Hepatocyte (in vitro differentiated cells): ENCODE measurements at regions not wholly inside any gene's neighbourhood (a gene's known extent, or its start where the extent isn't known, plus 50 kb on each side); places are given as distances from the start of the nearest gene placed in this dataset.

Source experiments
- DNase-seq: peaks from one replicate; pipeline ENCODE4 v3.0.0-alpha.2; 2016; ENCODE audit warnings: low spot score
- H2AFZ ChIP-seq: fragments of 200-600 bp; sonication (generic); 2 replicates; pipeline ENCODE4 v1.6.0; 2016; ENCODE audit warnings: antibody characterized with exemption, mild to moderate bottlenecking
- H3K27ac ChIP-seq: fragments of 200-600 bp; sonication (generic); 2 replicates; pipeline ENCODE4 v1.5.1; 2016; ENCODE audit warnings: mild to moderate bottlenecking
- H3K27me3 ChIP-seq: fragments of 200-600 bp; sonication (generic); 2 replicates; pipeline ENCODE4 v1.6.1; 2016
- H3K36me3 ChIP-seq: fragments of 200-600 bp; sonication (generic); replicated peaks from 2 replicates; pipeline ENCODE4 v1.5.1; 2016; ENCODE audit warnings: low read depth; ENCODE audit not compliant: insufficient read depth
- H3K4me1 ChIP-seq: fragments of 200-600 bp; sonication (generic); 2 replicates; pipeline ENCODE4 v1.5.1; 2016; ENCODE audit warnings: mild to moderate bottlenecking, moderate library complexity; ENCODE audit not compliant: insufficient read depth
- H3K4me2 ChIP-seq: fragments of 200-600 bp; sonication (generic); 2 replicates; pipeline ENCODE4 v1.6.0; 2016
- H3K4me3 ChIP-seq: fragments of 200-600 bp; sonication (generic); 2 replicates; pipeline ENCODE4 v1.5.1; 2016; ENCODE audit warnings: mild to moderate bottlenecking
- H3K79me2 ChIP-seq: fragments of 200-600 bp; sonication (generic); 2 replicates; pipeline ENCODE4 v1.6.0; 2017; ENCODE audit warnings: mild to moderate bottlenecking
- H3K9me2 ChIP-seq: fragments of 200-600 bp; sonication (generic); replicated peaks from 2 replicates; pipeline ENCODE4 v1.6.0; 2017; ENCODE audit warnings: mild to moderate bottlenecking; ENCODE audit not compliant: insufficient read depth
- H3K9me3 ChIP-seq: fragments of 200-600 bp; sonication (generic); 2 replicates; pipeline ENCODE4 v1.5.1; 2016; ENCODE audit warnings: low read depth, mild to moderate bottlenecking
- H4K20me1 ChIP-seq: fragments of 200-600 bp; sonication (generic); 2 replicates; pipeline ENCODE4 v1.6.0; 2016; ENCODE audit warnings: mild to moderate bottlenecking; ENCODE audit not compliant: insufficient read depth, poor library complexity, severe bottlenecking
- CTCF ChIP-seq: fragments of 200-600 bp; sonication (generic); IDR thresholded peaks from 2 replicates; pipeline ENCODE4 v1.5.1; 2016; ENCODE audit warnings: antibody characterized with exemption, mild to moderate bottlenecking; ENCODE audit not compliant: poor library complexity
- EZH2 ChIP-seq: fragments of 200-600 bp; sonication (generic); IDR thresholded peaks from 2 replicates; pipeline ENCODE4 v1.6.1; 2016; ENCODE audit warnings: antibody characterized with exemption, mild to moderate bottlenecking, borderline replicate concordance
- EZH2phosphoT487 ChIP-seq: fragments of 200-600 bp; sonication (generic); IDR thresholded peaks from one replicate; pipeline ENCODE4 v1.6.1; 2018; ENCODE audit warnings: antibody characterized with exemption, mild to moderate bottlenecking, low read depth, moderate library complexity; ENCODE audit not compliant: unreplicated experiment, severe bottlenecking
- WGBS: methylation state at CpG from one replicate; pipeline ENCODE4 v1.1.6; 2016; ENCODE audit warnings: low lambda C conversion rate; ENCODE audit errors: missing lambda C conversion rate; 5-methylcytosine and 5-hydroxymethylcytosine counted together

GRCh38 chr2:58913082-58913726 is 672.1 kb upstream of the FANCL start:
- Histone ChIP-seq H3K4me3 (no peak overlapping the region), H2AFZ (no peak overlapping the region), H4K20me1 (no peaks in the 10 kb centered on the region), H3K9me2 (no peaks in the 10 kb centered on the region), H3K4me2 (no peak overlapping the region), H3K27me3 (no peaks in the 10 kb centered on the region), H3K36me3 (no peaks in the 10 kb centered on the region), H3K9me3 (no peaks in the 10 kb centered on the region), H3K79me2 (no peaks in the 10 kb centered on the region), H3K4me1 (no peaks in the 10 kb centered on the region), H3K27ac (no peak overlapping the region)
- 47% methylated on average over 5 of the region's 6 CpGs for WGBS
- TF ChIP-seq EZH2: no peak
- no peak for TF ChIP-seq EZH2phosphoT487
- no peak for TF ChIP-seq CTCF
- no peak for DNase-seq

- Histone ChIP-seq H3K9me2 (no peaks in the 10 kb centered on the region), H3K79me2 (no peaks in the 10 kb centered on the region), H3K36me3 (no peaks in the 10 kb centered on the region), H3K4me1 (no peaks in the 10 kb centered on the region), H3K27ac (no peak overlapping the region), H3K4me2 (no peak overlapping the region), H3K27me3 (no peaks in the 10 kb centered on the region), H4K20me1 (no peaks in the 10 kb centered on the region), H2AFZ (no peak overlapping the region), H3K4me3 (no peak overlapping the region), H3K9me3 (no peaks in the 10 kb centered on the region)
- WGBS: 84% methylated on average over 1 of the region's 1 CpG
- no peak for DNase-seq
- TF ChIP-seq CTCF: no peak
Measured at GRCh38 chr2:58911877-58912276, 670.8 kb upstream of the FANCL start.

- H3K27ac ChIP-seq: no peak overlapping the region
- no peaks in the 10 kb centered on the region for H3K79me2 ChIP-seq
- WGBS: 61% methylated on average over 2 of the region's 2 CpGs
- TF ChIP-seq CTCF: no peak
- no peak for TF ChIP-seq EZH2phosphoT487
- no peaks in the 10 kb centered on the region for H3K9me3 ChIP-seq
- no peak overlapping the region for H3K4me2 ChIP-seq
- H4K20me1 ChIP-seq: no peaks in the 10 kb centered on the region
- no peaks in the 10 kb centered on the region for H3K9me2 ChIP-seq
- H3K4me3 ChIP-seq: no peak overlapping the region
- DNase-seq: no peak
- no peaks in the 10 kb centered on the region for H3K27me3 ChIP-seq
- no peaks in the 10 kb centered on the region for H3K4me1 ChIP-seq
- H2AFZ ChIP-seq: no peak overlapping the region
- H3K36me3 ChIP-seq: no peaks in the 10 kb centered on the region
Measured at GRCh38 chr2:58908501-58909154, 667.5 kb upstream of the FANCL start.
